Gastrocnemius medialis (tissue), 4 donors: ENCODE measurements at regions not wholly inside any gene's neighbourhood (a gene's known extent, or its start where the extent isn't known, plus 50 kb on each side); places are given as distances from the start of the nearest gene placed in this dataset.

Source experiments
- ATAC-seq, 2 donors: fragments of 150-250 bp; one replicate each; pipeline ENCODE4 v1.9.1; 2016
- DNase-seq, 2 donors: peaks; one replicate each; pipeline ENCODE4 v3.0.0-alpha.2; 2019
- H3K27ac ChIP-seq, 4 donors: fragments of 200-600 bp; sonication (generic); 1 replicate in 1 of 4; 2 replicates in 3 of 4; pipeline ENCODE4 v1.5.1; 2016 to 2018; ENCODE audit warnings: mild to moderate bottlenecking in 2 of 4, moderate library complexity in 1 of 4
- H3K27me3 ChIP-seq, 3 donors: fragments of 200-600 bp; sonication (generic) in 2 of 3; 1 replicate in 1 of 3; 2 replicates in 2 of 3; pipeline versions ENCODE4 v1.5.1 to v1.6.0; 2016 to 2019; ENCODE audit warnings: mild to moderate bottlenecking in 1 of 3, moderate library complexity in 1 of 3
- H3K36me3 ChIP-seq, 2 donors: fragments of 200-600 bp; sonication (generic) in 1 of 2; one replicate each; pipeline ENCODE4 v1.5.1; 2017 to 2018
- H3K4me1 ChIP-seq, 2 donors: fragments of 200-600 bp; sonication (generic) in 1 of 2; one replicate each; pipeline ENCODE4 v1.5.1; 2016 to 2017; ENCODE audit warnings: mild to moderate bottlenecking in 2 of 2
- H3K4me3 ChIP-seq, 4 donors: fragments of 200-600 bp; sonication (generic) in 3 of 4; 1 replicate in 1 of 4; 2 replicates in 3 of 4; pipeline ENCODE4 v1.5.1; 2016 to 2019; ENCODE audit warnings: mild to moderate bottlenecking in 2 of 4
- H3K9me3 ChIP-seq, 3 donors: fragments of 200-600 bp; sonication (generic) in 2 of 3; 1 replicate in 1 of 3; 2 replicates in 2 of 3; pipeline ENCODE4 v1.5.1; 2016 to 2019
- CTCF ChIP-seq, 5 experiments: fragments of 450-650 bp in 3 of 5; fragments of 200-600 bp in 2 of 5; sonication (generic) in 2 of 5; IDR thresholded peaks in 4 of 5; conservative IDR thresholded peaks in 1 of 5; 1 replicate in 4 of 5; 2 replicates in 1 of 5; pipeline ENCODE4 v1.5.1; 2016 to 2019; ENCODE audit warnings: antibody characterized with exemption in 5 of 5, mild to moderate bottlenecking in 3 of 5, moderate library complexity in 3 of 5
- POLR2A ChIP-seq, 2 donors: fragments of 450-650 bp; IDR thresholded peaks; one replicate each; pipeline ENCODE4 v1.6.1; 2017; ENCODE audit warnings: antibody characterized with exemption in 2 of 2, mild to moderate bottlenecking in 2 of 2, moderate library complexity in 2 of 2
- in situ Hi-C, 4 donors: fragments of 200-750 bp; cut with MboI; loops; one replicate each; pipeline versions ENCODE4 v1.15.0 to v1.8.0; 2017; ENCODE audit warnings: low sequenced_read_pairs in 4 of 4
- intact Hi-C: fragments of 100-400 bp; cut with DNase I; formaldehyde crosslinking; loops from one replicate; pipeline ENCODE4 v1.15.1; 2023; ENCODE audit warnings: low total_unique reads

- Histone ChIP-seq H3K4me1 (no peaks in the 10 kb centered on the region), H3K27ac (no peak overlapping the region), H3K4me3 (no peak overlapping the region), H3K27me3 (no peaks in the 10 kb centered on the region), H3K36me3 (no peaks in the 10 kb centered on the region), H3K9me3 (no peaks in the 10 kb centered on the region)
- TF ChIP-seq POLR2A (IDR thresholded peaks at IDR 0.05) (no peak), CTCF (IDR thresholded peaks at IDR 0.05 in 4 of 5, conservative IDR thresholded peaks at IDR 0.05 in 1 of 5) (no peak)
- DNase-seq, result no peak
- in situ Hi-C loops, result no loop called here
- intact Hi-C loops, result no loop called here
- ATAC-seq, result no peak
Observed at GRCh38 chr10:56715262-56715661, 354.2 kb upstream of the ZWINT start.

- no peak for ATAC-seq
- no peak for DNase-seq
- intact Hi-C loops (no loop called here), in situ Hi-C loops (no loop called here)
- H3K27ac ChIP-seq, result no peak overlapping the region
- no peaks in the 10 kb centered on the region for H3K4me1 ChIP-seq
- no peaks in the 10 kb centered on the region for H3K36me3 ChIP-seq
- TF ChIP-seq CTCF (IDR thresholded peaks at IDR 0.05 in 4 of 5, conservative IDR thresholded peaks at IDR 0.05 in 1 of 5) (no peak), POLR2A (IDR thresholded peaks at IDR 0.05) (no peak)
- H3K9me3 ChIP-seq, result no peaks in the 10 kb centered on the region
- no peaks in the 10 kb centered on the region for H3K27me3 ChIP-seq
- H3K4me3 ChIP-seq, result no peak overlapping the region
Observed at GRCh38 chr10:56698506-56698905, 337.4 kb upstream of the ZWINT start.

- intact Hi-C loops, result no loop called here
- Histone ChIP-seq H3K9me3 (no peaks in the 10 kb centered on the region), H3K4me1 (no peaks in the 10 kb centered on the region), H3K4me3 (no peak overlapping the region), H3K27ac (no peak overlapping the region), H3K27me3 (no peaks in the 10 kb centered on the region), H3K36me3 (no peaks in the 10 kb centered on the region)
- in situ Hi-C loops, result no loop called here
- DNase-seq, result no peak
- ATAC-seq, result no peak
- TF ChIP-seq CTCF (IDR thresholded peaks at IDR 0.05 in 4 of 5, conservative IDR thresholded peaks at IDR 0.05 in 1 of 5) (no peak), POLR2A (IDR thresholded peaks at IDR 0.05) (no peak)
Observed at GRCh38 chr10:56679578-56679977, 318.5 kb upstream of the ZWINT start.

GRCh38 chr10:56662765-56663447, 301.8 kb upstream of the ZWINT start:
- Histone ChIP-seq H3K9me3 (no peaks in the 10 kb centered on the region), H3K4me1 (no peaks in the 10 kb centered on the region), H3K27me3 (no peaks in the 10 kb centered on the region), H3K27ac (no peak overlapping the region), H3K36me3 (no peaks in the 10 kb centered on the region), H3K4me3 (no peak overlapping the region)
- intact Hi-C loops, result no loop called here
- in situ Hi-C loops, result no loop called here
- ATAC-seq, result no peak
- TF ChIP-seq POLR2A (IDR thresholded peaks at IDR 0.05), result no peak
- TF ChIP-seq CTCF (IDR thresholded peaks at IDR 0.05 in 4 of 5, conservative IDR thresholded peaks at IDR 0.05 in 1 of 5), result no peak
- no peak for DNase-seq

- ATAC-seq (no peak), DNase-seq (no peak)
- no peak overlapping the region for H3K4me3 ChIP-seq
- intact Hi-C loops (no loop called here), in situ Hi-C loops (no loop called here)
- no peak overlapping the region for H3K27ac ChIP-seq
- no peaks in the 10 kb centered on the region for H3K27me3 ChIP-seq
- no peaks in the 10 kb centered on the region for H3K36me3 ChIP-seq
- H3K4me1 ChIP-seq, result no peaks in the 10 kb centered on the region
- TF ChIP-seq POLR2A (IDR thresholded peaks at IDR 0.05), result no peak
- TF ChIP-seq CTCF (IDR thresholded peaks at IDR 0.05 in 4 of 5, conservative IDR thresholded peaks at IDR 0.05 in 1 of 5), result no peak
- no peaks in the 10 kb centered on the region for H3K9me3 ChIP-seq
Observed at GRCh38 chr10:56653289-56653688, 292.2 kb upstream of the ZWINT start.
